Upper lobe of left lung (tissue), 6 donors: ENCODE measurements at regions not wholly inside any gene's neighbourhood (a gene's known extent, or its start where the extent isn't known, plus 50 kb on each side); places are given as distances from the start of the nearest gene placed in this dataset.
"Not testable (repeated sequence)": the region's sequence is repeated elsewhere in the genome, so short reads cannot be mapped to it uniquely, and the experiment has no call there.

ENCODE experiments used
- ATAC-seq, 2 donors: fragments of 200-7000 bp; cut with Tn5 transposase; one replicate each; pipeline ENCODE4 v1.9.1; 2022; ENCODE audit warnings: mild to moderate bottlenecking in 2 of 2, moderate library complexity in 2 of 2; ENCODE audit not compliant: low FRiP score in 2 of 2
- DNase-seq, 2 donors: peaks; one replicate each; pipeline ENCODE4 v3.0.0-alpha.2; 2019 to 2020
- H3K27ac ChIP-seq, 4 donors: fragments of 200-600 bp; sonication (generic); one replicate each; pipeline ENCODE4 v1.5.1; 2016 to 2019
- H3K27me3 ChIP-seq, 4 donors: fragments of 200-600 bp; sonication (generic); one replicate each; pipeline ENCODE4 v1.5.1; 2017 to 2019
- H3K36me3 ChIP-seq, 4 donors: fragments of 200-600 bp; sonication (generic); one replicate each; pipeline ENCODE4 v1.5.1; 2016 to 2019
- H3K4me1 ChIP-seq, 4 donors: fragments of 200-600 bp; sonication (generic); one replicate each; pipeline ENCODE4 v1.5.1; 2018 to 2019
- H3K4me3 ChIP-seq, 4 donors: fragments of 200-600 bp; sonication (generic); one replicate each; pipeline ENCODE4 v1.5.1; 2017 to 2019; ENCODE audit warnings: mild to moderate bottlenecking in 2 of 4, moderate library complexity in 1 of 4
- H3K9me3 ChIP-seq, 4 donors: fragments of 200-600 bp; sonication (generic); one replicate each; pipeline ENCODE4 v1.5.1; 2018 to 2019
- CTCF ChIP-seq, 6 experiments: fragments of 450-650 bp in 4 of 6; fragments of 200-600 bp in 2 of 6; sonication (generic) in 2 of 6; IDR thresholded peaks; one replicate each; pipeline ENCODE4 v1.5.1; 2016 to 2019; ENCODE audit warnings: antibody characterized with exemption in 6 of 6
- EP300 ChIP-seq, 4 donors: sonication (generic); formaldehyde crosslinking; IDR thresholded peaks; one replicate each; pipeline ENCODE4 v1.5.1; 2017; ENCODE audit warnings: antibody characterized with exemption in 4 of 4, control low read depth in 2 of 4
- POLR2A ChIP-seq, 4 donors: fragments of 450-650 bp; IDR thresholded peaks; one replicate each; pipeline ENCODE4 v1.5.1; 2016 to 2017; ENCODE audit warnings: antibody characterized with exemption in 4 of 4, mild to moderate bottlenecking in 2 of 4
- POLR2AphosphoS5 ChIP-seq, 2 donors: sonication (generic); formaldehyde crosslinking; IDR thresholded peaks; one replicate each; pipeline ENCODE4 v1.5.1; 2017; ENCODE audit warnings: antibody characterized with exemption in 2 of 2
- WGBS, 2 donors: methylation state at CpG; one replicate each; pipeline ENCODE4 v1.1.5; 2017 to 2018; 5-methylcytosine and 5-hydroxymethylcytosine counted together
- donor health status: DM: no; HTN: no; CAD: no; lungs with moderate emphysema.
- donor health status: DM: no; HTN: yes; CAD: no; lungs with severe emphysema.

DNA sequence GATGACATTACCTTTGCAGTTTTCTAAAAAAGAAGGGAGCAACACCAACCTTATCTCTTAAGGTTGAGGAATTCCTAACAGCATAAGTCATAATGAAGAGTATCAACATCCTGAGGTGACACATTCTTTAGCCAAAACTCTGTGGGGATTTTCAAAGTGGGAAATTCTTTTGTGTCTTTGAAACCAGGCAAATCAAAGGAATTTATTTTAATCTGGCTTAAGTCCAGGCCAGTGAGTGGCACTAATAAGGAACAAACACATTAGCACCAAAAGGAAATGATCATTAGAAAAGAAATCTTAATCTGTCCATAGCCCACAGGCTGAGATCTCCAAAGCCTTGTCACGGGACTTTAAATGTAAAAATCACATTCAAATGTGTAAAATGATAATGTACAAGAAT is 110.1 kb downstream of the LARP7 start:
- TF ChIP-seq POLR2A (IDR thresholded peaks at IDR 0.05) (no peak), CTCF (IDR thresholded peaks at IDR 0.05) (no peak), POLR2AphosphoS5 (IDR thresholded peaks at IDR 0.05) (no peak), EP300 (IDR thresholded peaks at IDR 0.05) (no peak)
- ATAC-seq (no peak), DNase-seq (no peak)

GRCh38 chr4:112748352-112748878 is 111.5 kb downstream of the LARP7 start:
- no peak for TF ChIP-seq CTCF (IDR thresholded peaks at IDR 0.05)
- TF ChIP-seq POLR2A (IDR thresholded peaks at IDR 0.05), result no peak
- no peak for TF ChIP-seq POLR2AphosphoS5 (IDR thresholded peaks at IDR 0.05)
- no peak for TF ChIP-seq EP300 (IDR thresholded peaks at IDR 0.05)
- no peak for ATAC-seq

More for the DNA sequence above, 110.1 kb downstream of the LARP7 start:
- Histone ChIP-seq H3K9me3 (no peaks in the 10 kb centered on the region), H3K27ac (no peak overlapping the region), H3K4me1 (no peaks in the 10 kb centered on the region), H3K36me3 (no peaks in the 10 kb centered on the region), H3K4me3 (no peak overlapping the region), H3K27me3 (no peaks in the 10 kb centered on the region)
- WGBS, 2 donors, result 12 to 31% methylated on average over 1 of the region's 1 CpG

DNA sequence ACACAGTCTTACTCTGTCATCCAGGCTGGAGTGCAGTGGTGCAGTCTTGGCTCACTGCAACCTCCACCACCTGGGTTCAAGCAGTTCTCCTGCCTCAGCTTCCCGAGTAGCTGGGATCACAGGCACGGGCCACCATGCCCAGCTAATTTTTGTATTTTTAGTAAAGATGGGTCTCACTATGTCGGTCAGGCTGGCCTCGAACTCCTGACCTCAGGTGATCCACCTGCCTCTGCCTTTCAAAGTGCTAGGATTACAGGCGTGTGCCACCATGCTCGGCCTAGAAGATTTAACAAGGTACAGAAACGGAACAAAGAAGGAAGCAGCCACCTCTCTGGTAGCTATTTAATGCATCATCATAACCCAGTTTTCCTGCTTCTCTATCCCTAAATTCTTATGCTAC is 113.8 kb downstream of the LARP7 start:
- not testable (repeated sequence) for H3K27me3 ChIP-seq, H3K4me3 ChIP-seq, DNase-seq, H3K27ac ChIP-seq, H3K4me1 ChIP-seq, H3K36me3 ChIP-seq, ATAC-seq, H3K9me3 ChIP-seq
- WGBS, 2 donors, result 78 to 87% methylated on average over 6 to 7 of the region's 7 CpGs

More at GRCh38 chr4:112748352-112748878, 111.5 kb downstream of the LARP7 start:
- Histone ChIP-seq H3K4me1 (no peaks in the 10 kb centered on the region), H3K4me3 (no peak overlapping the region), H3K36me3 (no peaks in the 10 kb centered on the region), H3K27me3 (no peaks in the 10 kb centered on the region), H3K9me3 (no peaks in the 10 kb centered on the region), H3K27ac (no peak overlapping the region)
- no peak for DNase-seq

- Histone ChIP-seq H3K4me1 (no peaks in the 10 kb centered on the region), H3K27ac (no peak overlapping the region), H3K9me3 (no peaks in the 10 kb centered on the region), H3K36me3 (no peaks in the 10 kb centered on the region), H3K4me3 (no peak overlapping the region), H3K27me3 (no peaks in the 10 kb centered on the region)
- DNase-seq (no peak), ATAC-seq (no peak)
- TF ChIP-seq EP300 (IDR thresholded peaks at IDR 0.05) (no peak), POLR2AphosphoS5 (IDR thresholded peaks at IDR 0.05) (no peak)
- 67 to 73% methylated on average over 1 of the region's 1 CpG for WGBS, 2 donors
These were observed 114.5 kb downstream of the LARP7 start for GRCh38 chr4:112751447-112751846.

DNA sequence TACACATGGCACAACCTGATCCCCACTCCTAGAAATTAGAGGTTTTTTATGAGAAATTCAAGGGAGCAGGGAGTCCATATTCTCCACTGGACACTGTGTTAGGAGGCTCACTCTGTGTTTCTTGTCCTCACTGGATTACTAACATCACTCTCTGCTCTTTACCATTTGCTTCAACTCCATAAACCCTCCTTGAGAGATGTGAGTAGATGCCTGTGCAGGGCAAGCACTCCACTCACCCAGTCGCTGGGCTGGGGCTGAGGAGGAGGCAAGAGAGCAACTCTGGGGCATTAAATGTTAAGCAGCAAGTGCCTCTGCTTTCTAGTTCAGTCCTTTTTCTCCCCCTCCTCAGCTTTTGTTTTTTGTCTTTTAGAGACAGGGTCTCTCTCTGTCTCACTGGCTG is 115.1 kb downstream of the LARP7 start:
- H3K27ac ChIP-seq, result no peak overlapping the region
- WGBS, 2 donors, result 55 to 88% methylated on average over 1 of the region's 1 CpG
- TF ChIP-seq POLR2AphosphoS5 (IDR thresholded peaks at IDR 0.05) (no peak), POLR2A (IDR thresholded peaks at IDR 0.05) (no peak), CTCF (IDR thresholded peaks at IDR 0.05) (no peak), EP300 (IDR thresholded peaks at IDR 0.05) (no peak)
- DNase-seq, result no peak
- no peaks in the 10 kb centered on the region for H3K36me3 ChIP-seq
- ATAC-seq, result no peak
- H3K4me1 ChIP-seq, result no peaks in the 10 kb centered on the region
- H3K9me3 ChIP-seq, result no peaks in the 10 kb centered on the region
- H3K4me3 ChIP-seq, result no peak overlapping the region
- no peaks in the 10 kb centered on the region for H3K27me3 ChIP-seq

- H3K27ac ChIP-seq, result no peak overlapping the region
- H3K4me1 ChIP-seq, result no peaks in the 10 kb centered on the region
- DNase-seq (no peak), ATAC-seq (no peak)
- H3K27me3 ChIP-seq, result no peaks in the 10 kb centered on the region
- H3K4me3 ChIP-seq, result no peak overlapping the region
- TF ChIP-seq EP300 (IDR thresholded peaks at IDR 0.05) (no peak), CTCF (IDR thresholded peaks at IDR 0.05) (no peak), POLR2AphosphoS5 (IDR thresholded peaks at IDR 0.05) (no peak), POLR2A (IDR thresholded peaks at IDR 0.05) (no peak)
- WGBS, 2 donors, result 96 to 97% methylated on average over 3 of the region's 3 CpGs
- no peaks in the 10 kb centered on the region for H3K9me3 ChIP-seq
- H3K36me3 ChIP-seq, result no peaks in the 10 kb centered on the region
These were observed 115.6 kb downstream of the LARP7 start for GRCh38 chr4:112752510-112752909.
